ENCODE measurements at regions not wholly inside any gene's neighbourhood (a gene's known extent, or its start where the extent isn't known, plus 50 kb on each side); places are given as distances from the start of the nearest gene placed in this dataset.

DNA sequence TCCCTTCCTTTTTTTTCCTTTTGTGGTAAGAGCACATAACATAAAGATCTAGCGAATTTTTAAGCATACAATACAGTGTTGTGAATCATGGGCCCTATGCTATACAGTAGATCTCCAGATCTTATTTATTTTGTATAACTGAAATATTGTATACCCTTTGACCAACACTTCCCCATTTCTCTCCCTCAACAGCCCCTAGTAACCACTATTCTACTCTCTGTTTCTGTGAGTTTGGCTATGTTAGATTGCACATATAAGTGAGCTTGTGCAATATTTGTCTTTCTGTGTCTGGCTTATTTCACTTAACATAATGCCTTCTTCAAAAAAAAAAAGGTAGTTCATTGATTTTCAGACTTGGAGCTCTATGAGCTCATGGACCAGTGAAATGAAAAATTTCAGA, 180.5 kb downstream of the C11orf91 start:
- no peak for DNase-seq

DNA sequence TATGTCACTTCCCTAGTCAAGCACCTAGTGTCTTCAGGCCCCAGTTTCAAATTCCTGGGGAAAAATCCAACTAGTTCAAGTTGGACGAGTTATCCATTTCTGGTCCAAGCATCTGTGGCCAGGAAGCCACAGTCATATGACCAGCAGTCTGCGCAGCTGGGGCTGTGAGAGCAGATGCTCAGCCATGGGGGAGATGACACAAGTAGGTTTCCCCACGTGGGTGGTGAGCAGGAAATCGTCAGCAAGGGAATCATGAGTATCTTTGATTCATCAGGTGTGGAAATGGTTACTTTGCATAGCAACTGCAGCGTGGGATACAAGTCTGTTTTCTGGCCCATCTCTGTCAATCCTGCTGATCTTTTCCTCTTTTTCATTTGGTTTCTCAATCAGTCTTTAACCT, 185.3 kb downstream of the C11orf91 start:
- DNase-seq: peak; percentile 49

DNA sequence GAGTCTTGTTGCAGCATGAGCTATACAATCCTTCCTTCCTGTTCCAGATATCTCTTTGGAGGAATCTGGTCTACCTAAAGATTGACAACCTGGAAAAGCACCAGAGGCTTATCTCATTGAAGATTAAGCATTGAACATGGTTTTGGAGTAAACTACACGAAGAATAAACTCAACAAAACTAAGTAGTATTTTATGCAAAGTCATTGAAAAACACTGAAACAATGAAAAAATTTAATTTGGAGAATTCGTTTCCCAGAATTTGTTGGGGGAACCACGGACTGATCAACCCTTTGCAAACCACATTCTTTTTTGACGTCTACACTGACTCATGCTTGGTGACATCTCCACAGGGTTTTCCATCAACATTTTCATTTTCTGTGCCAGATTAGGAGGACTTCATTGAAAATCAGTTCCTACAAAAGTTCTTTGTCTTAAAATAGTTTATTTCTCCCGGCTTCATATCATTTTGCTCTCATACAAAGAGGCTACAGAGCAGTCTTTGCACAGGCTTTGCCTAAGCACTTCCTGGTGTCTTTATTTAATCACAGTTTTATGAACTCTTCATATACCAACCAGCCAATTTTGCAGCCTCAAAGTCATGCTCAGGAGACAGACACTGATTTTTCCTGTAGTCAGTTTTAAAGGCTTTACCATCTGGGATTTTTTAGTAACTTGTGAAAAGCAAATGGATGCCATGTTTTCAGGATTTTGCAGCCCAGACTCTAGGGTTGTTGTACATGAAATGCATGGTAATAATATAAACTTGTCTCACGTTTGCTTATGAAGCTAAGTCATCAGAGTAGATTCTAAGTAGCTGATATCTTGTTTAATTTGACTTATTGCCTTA, 186.3 kb downstream of the C11orf91 start:
- no peak for DNase-seq

DNA sequence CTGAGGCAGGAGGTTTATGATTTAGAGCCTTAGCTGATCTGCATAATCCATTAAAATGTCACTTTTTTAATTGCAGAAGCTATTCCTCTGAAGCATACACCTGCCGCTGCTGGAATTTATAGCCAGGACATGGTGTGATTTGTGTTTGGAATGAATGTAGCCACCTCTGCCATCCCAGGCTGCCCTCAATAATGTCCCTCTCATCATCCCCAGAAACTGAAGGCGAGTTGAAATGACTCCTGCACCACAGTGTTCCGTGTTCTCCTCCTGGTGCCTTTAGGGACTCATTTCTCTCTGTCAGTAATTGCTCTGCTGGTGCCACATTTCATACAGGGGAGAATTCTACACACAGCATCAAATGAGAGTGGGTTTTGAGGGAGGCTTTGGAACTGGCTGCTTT, 191.0 kb downstream of the C11orf91 start:
- no peak for DNase-seq

DNA sequence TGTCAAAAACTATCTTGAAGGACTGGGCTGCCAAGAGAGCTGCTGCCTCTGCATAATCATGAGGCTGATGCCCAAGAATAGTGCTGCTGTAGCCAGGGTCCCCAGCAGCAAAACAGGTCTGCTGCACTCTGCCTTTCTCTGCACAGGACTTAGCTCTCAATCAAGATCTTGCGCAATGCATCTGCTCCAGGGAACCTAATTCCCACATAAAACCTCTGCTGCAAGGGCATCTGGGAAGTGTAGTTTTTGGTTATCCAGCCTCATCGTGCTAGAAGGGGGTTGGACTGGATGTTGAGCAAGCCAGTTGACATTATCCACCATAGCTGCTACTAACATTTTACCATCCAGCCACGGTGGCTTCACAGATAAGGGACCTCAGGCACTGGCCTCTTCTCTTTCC, 192.7 kb downstream of the C11orf91 start:
- no peak for DNase-seq

DNA sequence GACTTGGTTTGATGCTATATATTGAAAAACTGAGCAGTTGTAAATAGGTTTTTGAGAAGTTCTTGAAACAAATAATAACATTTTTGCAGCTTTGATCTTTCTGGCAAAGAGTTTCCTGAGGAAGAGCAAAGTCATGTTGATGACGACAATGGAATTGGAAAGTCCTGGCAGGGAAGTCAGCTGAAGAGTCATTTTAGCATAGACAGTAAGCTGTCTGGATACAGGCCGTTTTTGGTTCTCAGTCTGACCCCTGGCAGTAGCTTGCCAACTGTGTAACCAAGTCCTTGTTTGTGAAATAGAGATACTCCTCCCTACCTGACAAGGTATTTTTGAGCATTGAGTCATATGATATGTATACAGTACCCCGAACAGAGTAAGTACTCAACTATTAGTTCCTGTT, 193.3 kb downstream of the C11orf91 start:
- DNase-seq: no peak

DNA sequence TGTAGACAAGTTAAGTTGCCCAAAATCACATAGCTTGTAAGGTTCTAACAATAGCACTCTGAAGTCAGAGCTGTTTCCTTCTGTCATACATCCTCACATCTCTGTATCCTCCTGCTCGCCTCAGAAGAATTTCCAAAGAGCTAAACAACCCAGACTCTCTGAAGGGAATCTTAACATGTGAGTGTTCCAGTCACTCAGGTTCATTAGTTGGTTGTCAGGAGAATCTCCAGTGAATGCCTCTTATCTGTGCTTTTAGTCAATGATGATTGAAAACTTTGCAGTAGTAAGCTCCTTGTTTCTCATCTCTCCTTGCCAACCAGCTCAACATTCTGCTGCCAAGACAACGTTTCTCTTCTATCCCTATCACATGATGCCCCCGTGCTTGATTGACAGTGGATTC, 195.5 kb downstream of the C11orf91 start:
- no peak for DNase-seq

DNA sequence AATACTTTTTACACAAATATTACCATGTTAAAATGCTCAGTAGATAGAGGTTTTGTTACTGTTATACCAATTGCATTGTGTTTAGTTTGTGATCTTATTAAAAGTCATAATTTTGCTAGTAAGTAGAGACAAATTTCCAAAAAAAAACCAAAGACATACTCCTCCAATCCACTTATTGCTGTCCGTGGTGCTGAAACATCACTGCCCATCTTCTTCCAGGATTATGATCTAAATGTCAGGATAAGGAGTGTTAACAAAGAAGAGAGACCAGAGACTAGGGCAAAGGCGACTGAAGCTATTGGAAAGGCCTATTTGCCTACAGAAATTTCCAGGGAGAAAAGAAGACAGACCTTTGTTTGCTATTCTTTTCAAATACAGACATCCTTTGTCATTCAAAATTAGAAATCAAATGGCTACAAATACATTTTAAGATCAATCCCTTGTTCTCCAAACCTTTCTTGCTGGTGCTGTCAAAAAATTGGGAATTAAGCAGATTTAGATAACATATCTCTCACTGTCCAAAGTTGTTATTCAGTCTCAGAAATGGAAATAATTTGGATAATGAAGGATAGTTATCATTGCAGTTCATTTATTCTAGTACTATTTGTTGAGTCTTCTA, 199.7 kb downstream of the C11orf91 start:
- DNase-seq: peak; percentile 43

DNA sequence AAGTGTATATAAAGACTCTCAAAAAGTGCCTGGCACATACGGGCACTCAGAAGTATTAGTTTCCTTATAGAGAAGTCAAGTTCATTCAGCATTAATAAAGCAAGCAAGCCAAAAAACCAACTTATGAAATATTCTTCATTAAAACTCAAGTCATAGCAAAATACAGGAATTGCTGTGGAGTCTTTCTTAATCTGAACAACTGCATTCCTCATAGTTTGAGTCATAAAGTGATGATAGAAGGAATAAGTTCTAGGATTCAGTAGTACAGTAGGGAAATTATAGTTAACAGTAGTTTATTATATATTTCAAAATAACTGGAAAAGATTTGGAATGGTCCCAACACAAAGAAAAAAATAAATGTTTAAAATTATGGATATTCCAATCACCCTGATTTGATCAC, 200.3 kb downstream of the C11orf91 start:
- no peak for DNase-seq

DNA sequence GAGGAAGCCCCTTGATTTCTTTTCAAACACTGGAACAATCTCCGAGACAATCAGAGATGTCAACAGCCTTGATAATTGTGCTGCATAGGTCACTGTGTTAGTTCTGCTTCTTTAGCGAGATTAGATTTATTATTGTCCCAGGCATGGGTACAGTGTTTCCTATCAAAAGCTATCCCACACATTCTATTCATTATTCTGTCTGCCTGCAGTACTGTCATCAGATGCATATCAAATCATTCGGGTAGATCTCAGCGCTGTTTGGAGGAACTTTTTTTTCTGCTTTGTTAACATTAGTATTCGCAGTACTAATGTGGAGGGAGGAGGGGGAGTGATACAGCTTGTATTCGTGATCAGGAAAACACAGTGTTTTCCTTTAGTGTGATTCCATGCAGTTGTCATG, 208.0 kb downstream of the C11orf91 start:
- no peak for DNase-seq

DNA sequence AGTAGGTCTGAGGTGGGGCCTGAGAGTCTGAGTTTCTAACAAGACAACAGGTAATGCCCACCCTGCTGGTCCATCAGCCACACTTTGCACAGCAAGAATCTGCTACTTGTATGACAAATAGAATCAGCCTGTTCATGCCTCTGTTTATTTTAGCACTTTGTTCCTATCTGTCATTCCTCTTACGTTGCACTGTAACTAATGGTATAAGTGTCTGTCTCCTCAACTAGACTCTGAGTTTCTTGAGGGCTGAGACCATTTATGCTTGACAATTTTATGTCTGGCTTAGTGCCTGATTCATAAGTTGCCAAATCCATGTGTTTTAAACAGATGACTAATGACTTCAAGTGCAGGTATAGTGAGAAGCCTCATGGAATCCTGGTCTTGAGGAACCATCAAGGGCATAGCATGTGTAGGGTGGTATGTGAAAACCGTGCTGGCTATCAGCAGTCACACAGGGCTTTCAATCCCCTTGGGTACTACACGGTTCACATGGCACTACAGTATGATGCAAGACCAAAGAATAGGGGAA, 209.7 kb downstream of the C11orf91 start:
- DNase-seq: no peak

DNA sequence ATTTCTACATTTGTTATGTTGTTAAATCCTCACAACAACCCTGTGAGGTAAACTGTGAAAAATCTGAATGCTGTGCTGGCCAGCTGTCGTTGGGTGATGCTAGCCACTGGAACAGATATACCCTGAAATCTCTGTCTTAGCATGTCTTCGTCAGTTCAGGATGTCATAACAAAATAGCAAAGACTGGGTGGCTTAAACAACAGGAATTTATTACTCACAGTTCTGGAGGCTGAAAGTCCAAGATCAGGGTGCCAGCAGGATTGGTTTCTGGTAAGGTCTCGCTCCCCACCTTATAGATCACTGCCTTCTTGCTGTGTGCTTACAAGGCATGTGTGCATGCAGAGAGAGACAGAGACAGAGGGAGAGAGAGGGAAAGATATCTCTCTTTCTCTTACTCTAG, 211.7 kb downstream of the C11orf91 start:
- no peak for DNase-seq

DNA sequence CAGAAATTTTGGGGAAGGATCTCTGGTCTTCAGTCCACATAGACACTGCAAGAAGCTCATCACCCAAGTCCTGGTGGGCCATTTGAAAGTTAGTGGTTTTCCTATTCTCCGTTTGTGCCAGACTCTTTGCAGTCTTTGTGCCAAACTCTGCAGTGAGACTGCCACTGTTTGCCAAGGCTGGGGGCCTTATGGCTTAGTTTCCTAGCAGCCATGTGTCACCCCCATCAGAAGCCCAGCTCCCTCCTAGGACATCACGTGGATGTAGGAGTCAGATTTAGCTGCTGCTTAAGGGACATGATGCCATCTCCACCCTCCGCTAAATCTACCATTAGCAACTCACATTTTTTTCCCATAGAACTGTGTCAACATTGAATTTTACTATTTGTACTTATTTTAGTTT, 220.0 kb downstream of the C11orf91 start:
- no peak for DNase-seq

DNA sequence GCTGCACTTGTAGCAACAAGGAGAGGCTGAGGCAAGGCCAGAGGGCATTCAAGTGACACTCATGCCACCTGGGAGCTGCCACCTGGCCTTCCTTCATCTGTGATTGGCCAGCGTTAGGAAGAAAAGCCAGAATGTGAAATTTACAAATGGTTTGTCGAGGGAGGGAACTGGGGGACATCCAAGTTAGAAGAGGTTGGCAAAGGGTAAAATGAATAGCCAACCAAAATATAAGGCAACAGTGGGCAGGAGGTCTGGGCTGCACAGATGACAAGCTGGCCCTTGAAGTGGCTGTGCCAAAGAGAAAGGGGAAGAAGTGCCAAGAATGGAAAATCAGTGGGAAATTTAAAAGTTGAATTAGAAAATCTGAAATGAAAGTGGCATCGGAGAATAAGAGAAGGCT, 221.4 kb downstream of the C11orf91 start:
- no peak for DNase-seq

DNA sequence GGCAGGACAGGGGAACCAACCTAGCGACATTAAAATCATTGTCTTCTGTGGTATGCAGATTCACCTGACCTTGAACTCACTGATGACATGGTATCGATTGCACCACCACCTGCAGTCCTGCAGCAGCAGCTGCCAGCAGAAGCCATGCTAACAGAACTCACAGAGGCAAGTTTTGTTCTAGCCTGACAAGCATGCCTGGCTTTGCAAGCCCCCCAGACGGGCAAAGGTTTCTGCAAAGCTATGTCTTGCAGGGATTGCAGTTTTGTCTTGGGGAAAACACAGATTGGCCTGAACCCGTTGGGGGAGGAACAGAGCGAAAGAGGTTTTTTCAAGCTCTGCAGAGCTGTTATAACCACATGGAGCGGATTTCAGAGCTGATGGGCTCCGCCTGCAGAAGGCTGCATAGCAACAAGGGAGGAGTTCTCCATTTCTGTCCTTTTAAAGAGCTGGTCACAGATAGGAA, 221.0 kb downstream of the HIPK3 start:
- no peak for DNase-seq

DNA sequence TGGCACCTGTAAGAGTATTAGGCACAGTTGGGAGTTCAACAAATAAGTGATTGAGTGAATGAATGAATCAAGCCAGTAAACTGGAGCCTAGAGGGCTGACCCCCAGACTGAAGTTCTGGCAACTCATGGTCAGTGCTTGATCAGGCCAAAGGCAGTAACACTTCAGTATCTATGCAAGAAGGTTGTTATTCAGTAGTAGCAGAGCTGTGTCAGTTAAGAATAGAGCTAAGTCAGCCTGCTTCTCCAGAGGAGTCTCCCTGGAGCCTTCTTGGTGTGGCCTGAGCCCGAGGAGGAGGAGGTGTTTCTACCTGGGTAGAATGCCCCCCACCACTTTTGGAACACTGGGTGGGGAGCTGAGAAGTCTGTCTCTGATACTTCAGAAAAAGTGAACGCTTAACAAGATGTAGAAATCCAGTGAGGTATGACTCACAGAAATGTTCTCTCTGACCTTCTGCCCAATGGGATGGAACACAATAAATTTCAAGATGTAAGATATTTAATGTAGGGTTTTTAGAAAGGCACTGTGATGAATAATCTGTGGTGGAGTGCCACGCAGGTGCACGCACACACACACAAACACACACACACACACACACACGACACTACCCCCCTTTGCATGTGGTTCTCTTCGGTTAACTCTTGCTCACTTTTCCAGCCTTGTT, 219.9 kb downstream of the HIPK3 start:
- DNase-seq: no peak

DNA sequence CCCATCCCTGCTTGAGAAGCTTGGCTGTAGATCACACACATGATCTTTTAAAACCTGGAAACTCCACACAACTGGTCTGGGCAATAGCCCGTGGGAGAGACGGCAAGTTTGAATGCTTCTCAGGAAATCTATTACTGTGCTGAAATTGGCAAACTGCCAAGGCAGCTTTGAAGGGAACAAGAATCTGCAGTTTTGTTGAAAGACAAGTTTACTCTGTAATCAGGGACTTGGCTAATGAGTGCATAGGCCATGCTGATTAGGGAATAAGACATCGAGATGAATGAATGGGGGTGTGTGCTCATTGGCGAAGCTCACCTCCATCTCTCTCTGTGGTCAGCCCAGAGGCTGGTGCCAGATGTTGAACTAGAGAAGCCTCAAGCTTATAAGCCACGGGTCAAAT, 218.8 kb downstream of the HIPK3 start:
- DNase-seq: peak; percentile 39

DNA sequence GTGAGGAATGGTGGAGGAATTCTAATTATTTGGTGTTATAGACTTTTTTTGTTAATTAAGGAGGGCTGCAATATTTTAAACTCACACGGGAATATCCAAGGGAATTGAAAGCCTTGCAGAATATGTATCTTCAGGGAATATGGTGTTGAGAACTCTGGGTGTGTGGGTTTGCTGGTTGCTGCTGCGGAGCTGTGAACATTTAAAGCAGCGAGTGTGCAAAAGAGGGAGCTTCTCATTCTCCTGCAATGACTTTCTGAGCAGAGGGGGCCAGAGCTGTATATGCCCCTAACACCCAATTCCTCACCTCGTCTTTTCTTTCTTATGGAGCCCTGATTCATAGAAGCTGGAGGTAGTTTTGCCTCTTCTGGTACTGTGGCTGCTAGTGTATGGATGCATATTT, 217.7 kb downstream of the HIPK3 start:
- DNase-seq: no peak

DNA sequence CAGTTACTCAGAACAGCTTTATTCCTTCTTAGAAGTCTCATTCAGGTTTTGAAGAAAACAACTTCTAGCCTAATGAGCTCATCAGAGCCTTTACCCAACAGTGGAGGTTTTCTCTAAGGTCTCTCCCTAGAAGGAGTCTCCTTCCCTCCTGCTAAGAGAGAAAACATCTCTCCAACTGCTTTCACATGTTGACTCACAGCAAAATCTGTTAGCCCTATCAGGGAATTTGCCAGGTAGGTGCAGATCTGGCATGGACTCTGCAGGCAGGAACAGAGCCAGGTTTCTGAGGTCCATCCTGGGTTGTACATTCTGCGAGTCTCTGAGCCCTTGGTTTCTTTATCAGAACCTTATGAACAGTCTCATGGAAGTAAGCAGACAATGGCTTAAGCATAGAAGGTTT, 214.4 kb downstream of the HIPK3 start:
- DNase-seq: no peak

DNA sequence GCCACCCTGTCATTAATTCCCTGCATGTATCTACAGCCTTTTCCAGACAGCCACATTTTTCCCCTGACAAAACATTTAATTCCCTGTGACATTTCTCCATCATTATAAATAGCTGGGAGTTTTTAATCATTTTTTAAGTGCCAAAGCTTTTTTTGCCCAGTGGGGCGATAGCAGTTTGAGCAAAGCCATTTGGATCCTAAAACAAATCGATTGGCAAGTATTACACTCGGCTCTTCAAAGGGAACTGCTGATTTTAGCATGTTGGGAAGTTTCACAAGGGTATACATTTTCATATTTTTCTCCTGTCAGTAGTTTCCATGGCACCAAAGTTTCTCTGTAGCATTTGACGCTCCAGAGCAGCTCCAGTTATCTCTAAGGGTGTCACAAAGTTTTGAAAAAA, 210.8 kb downstream of the HIPK3 start:
- no peak for DNase-seq

DNA sequence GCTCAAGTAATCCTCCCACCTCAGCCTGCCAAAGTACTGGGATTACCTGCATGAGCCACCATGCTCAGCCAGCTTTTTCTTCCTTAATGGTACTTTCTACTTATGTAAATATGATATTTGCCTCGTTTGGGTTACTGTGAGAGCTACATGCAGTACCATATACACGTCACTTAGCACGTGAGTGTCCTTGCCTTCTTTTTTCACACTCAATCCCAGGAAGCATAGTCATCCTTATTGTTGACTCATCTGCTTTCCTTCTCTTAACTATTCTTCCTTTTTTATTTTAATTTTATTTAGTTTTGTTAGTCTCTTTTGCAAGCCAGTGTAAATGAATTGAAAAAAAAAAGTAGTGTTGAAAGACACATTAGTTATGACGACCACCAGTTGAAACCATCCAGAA, 205.9 kb downstream of the HIPK3 start:
- DNase-seq: no peak

DNA sequence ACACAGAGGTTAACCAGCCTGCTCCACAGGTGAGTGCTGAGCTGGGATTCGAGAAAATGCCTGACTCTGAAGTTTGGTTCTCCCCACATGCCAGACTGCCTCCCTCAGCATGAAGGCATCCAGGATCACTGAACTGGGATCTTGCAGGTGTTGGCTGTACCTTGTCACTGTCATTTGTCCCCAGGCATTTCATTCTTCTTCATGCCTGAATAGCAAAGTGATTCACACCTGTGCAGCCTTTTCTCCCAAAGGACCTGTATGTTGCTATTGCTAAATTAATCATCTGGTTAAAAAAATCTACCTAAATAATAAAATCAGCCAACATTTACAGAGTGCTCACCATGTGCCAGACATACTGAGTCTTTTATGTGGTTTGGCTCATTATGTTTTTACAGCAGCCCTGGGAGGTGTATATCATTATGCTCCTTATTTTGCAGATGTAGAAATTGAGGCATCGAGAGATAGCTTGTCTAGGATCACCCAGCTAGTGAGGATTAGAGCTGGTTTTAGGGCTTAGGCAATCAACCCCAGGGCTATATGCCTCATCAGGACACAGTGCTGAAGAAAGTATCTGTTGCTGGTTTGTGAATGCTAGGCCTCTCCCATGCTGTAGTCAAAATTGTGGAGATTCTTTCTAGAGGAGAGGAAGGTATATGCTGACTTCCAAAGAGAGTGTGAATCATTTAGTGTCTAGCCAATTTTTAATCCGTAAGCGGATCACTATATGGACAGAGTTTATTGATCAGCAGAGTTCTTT, 204.4 kb downstream of the HIPK3 start:
- DNase-seq: no peak

DNA sequence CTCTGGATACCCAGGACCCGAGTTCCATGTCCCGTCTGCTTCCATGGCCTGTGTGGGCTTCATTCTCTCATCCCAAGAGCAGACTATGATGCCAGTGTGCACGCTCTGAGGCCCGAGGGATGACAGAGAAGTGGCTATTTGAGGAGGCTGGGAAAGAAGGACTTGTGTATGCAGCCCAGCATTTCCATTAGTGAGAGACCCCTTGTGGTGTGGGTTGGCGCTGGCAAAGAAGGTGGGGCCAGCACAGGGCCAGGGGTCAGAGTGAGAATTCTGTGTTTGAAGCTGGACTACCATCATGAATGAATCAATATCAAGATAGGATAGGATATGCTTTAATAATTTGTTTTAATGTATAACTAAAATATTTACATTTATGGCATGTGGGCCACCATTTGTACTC, 200.8 kb downstream of the HIPK3 start:
- no peak for DNase-seq
